T47D (cell line): ENCODE measurements at regions not wholly inside any gene's neighbourhood (a gene's known extent, or its start where the extent isn't known, plus 50 kb on each side); places are given as distances from the start of the nearest gene placed in this dataset.
"Not testable (repeated sequence)": the region's sequence is repeated elsewhere in the genome, so short reads cannot be mapped to it uniquely, and the experiment has no call there.

Source experiments
- DNase-seq, 2 experiments: peaks; one replicate each; pipeline versions ENCODE4 v3.0.0 to v3.0.0-alpha.2; 2011 to 2012; ENCODE audit warnings: low read depth in 1 of 2, low spot score in 1 of 2
- JUND ChIP-seq: IDR thresholded peaks from 2 replicates; pipeline ENCODE4 v1.6.1; 2012; ENCODE audit warnings: low read depth
- in situ Hi-C: cut with HindIII; loops from 2 replicates; pipeline ENCODE4 v1.10.0; 2016; ENCODE audit warnings: low sequenced_read_pairs, low pct_unique_long_range_greater_than_20kb

- no peak for DNase-seq
- TF ChIP-seq JUND, result no peak
- in situ Hi-C loops, result no loop called here
These were observed 66.1 kb upstream of the FRG1 start for GRCh38 chr4:189874591-189874990.

- DNase-seq, in situ Hi-C loops: not testable (repeated sequence)
These were observed 59.5 kb upstream of the FRG1 start for GRCh38 chr4:189881190-189881589.

GRCh38 chr4:189888407-189888806 is 52.3 kb upstream of the FRG1 start:
- in situ Hi-C loops, DNase-seq: not testable (repeated sequence)
